Suprapubic skin (tissue), 3 donors: ENCODE measurements at regions not wholly inside any gene's neighbourhood (a gene's known extent, or its start where the extent isn't known, plus 50 kb on each side); places are given as distances from the start of the nearest gene placed in this dataset.

Experiments used
- CTCF ChIP-seq, 2 donors: fragments of 200-600 bp in 1 of 2; fragments of 450-650 bp in 1 of 2; sonication (generic) in 1 of 2; IDR thresholded peaks; one replicate each; pipeline ENCODE4 v1.5.1; 2016 to 2019; ENCODE audit warnings: antibody characterized with exemption in 2 of 2, mild to moderate bottlenecking in 1 of 2, moderate library complexity in 1 of 2
- POLR2AphosphoS5 ChIP-seq, 3 donors: sonication (generic); formaldehyde crosslinking; IDR thresholded peaks; one replicate each; pipeline ENCODE4 v1.6.1; 2017; ENCODE audit warnings: antibody characterized with exemption in 3 of 3

GRCh38 chr16:86638642-86639041 lies 60.3 kb downstream of the FOXL1 start:
- TF ChIP-seq POLR2AphosphoS5 (IDR thresholded peaks at IDR 0.05) (no peak), CTCF (IDR thresholded peaks at IDR 0.05) (no peak)
